Activated naive CD8-positive, alpha-beta T cell treated with anti-CD3 and anti-CD28 coated beads, Interleukin-2, amount 10 ng/mL, durations not matched to agents 7 days and 5 days (primary cell): ENCODE measurements at regions not wholly inside any gene's neighbourhood (a gene's known extent, or its start where the extent isn't known, plus 50 kb on each side); places are given as distances from the start of the nearest gene placed in this dataset.

Source experiments
- ATAC-seq: fragments of 150-1000 bp; cut with Tn5 transposase; one replicate; pipeline ENCODE4 v1.10.0; 2021; ENCODE audit warnings: low read depth, moderate library complexity
- POLR2A ChIA-PET: fragments of 350-600 bp; sonication (Branson Sonifier 250); formaldehyde crosslinking; loops from one replicate; lab custom pipeline; 2021; ENCODE audit warnings: antibody characterized with exemption; lab: Charles Lee
- DNase-seq: peaks from one replicate; pipeline ENCODE4 v3.0.0; 2021
- H3K27ac Mint-ChIP-seq: one replicate; pipeline ENCODE4 v1.8.0; 2022; ENCODE audit warnings: mild to moderate bottlenecking, mixed read lengths
- H3K27me3 Mint-ChIP-seq: one replicate; pipeline ENCODE4 v1.8.0; 2022; ENCODE audit warnings: mild to moderate bottlenecking, moderate library complexity, mixed read lengths
- H3K36me3 Mint-ChIP-seq: one replicate; pipeline ENCODE4 v1.8.0; 2021; ENCODE audit warnings: mild to moderate bottlenecking, mixed read lengths
- H3K4me1 Mint-ChIP-seq: one replicate; pipeline ENCODE4 v1.8.0; 2021; ENCODE audit warnings: mixed read lengths
- H3K4me3 Mint-ChIP-seq: one replicate; pipeline ENCODE4 v1.8.0; 2022; ENCODE audit warnings: mild to moderate bottlenecking, moderate library complexity, mixed read lengths
- H3K9me3 Mint-ChIP-seq: one replicate; pipeline ENCODE4 v1.8.0; 2021; ENCODE audit warnings: mixed read lengths

GRCh38 chr6:153947808-153948447 lies 91.1 kb upstream of the OPRM1 start:
- Mint-ChIP-seq H3K9me3 (no peaks in the 10 kb centered on the region), H3K4me3 (no peak overlapping the region), H3K27me3 (peaks cover 4% of the 10 kb centered on the region), H3K36me3 (no peaks in the 10 kb centered on the region), H3K27ac (no peak overlapping the region), H3K4me1 (no peaks in the 10 kb centered on the region)
- DNase-seq (no peak), ATAC-seq (no peak)
- POLR2A ChIA-PET: no interaction called here

GRCh38 chr6:153944201-153944600 lies 94.8 kb upstream of the OPRM1 start:
- Mint-ChIP-seq H3K4me1 (no peaks in the 10 kb centered on the region), H3K27ac (no peak overlapping the region), H3K36me3 (no peaks in the 10 kb centered on the region), H3K9me3 (no peaks in the 10 kb centered on the region), H3K4me3 (no peak overlapping the region), H3K27me3 (no peaks in the 10 kb centered on the region)
- no peak for ATAC-seq
- DNase-seq: no peak
- POLR2A ChIA-PET: no interaction called here

- no peaks in the 10 kb centered on the region for H3K9me3 Mint-ChIP-seq
- H3K4me3 Mint-ChIP-seq: no peak overlapping the region
- H3K36me3 Mint-ChIP-seq: no peaks in the 10 kb centered on the region
- H3K27ac Mint-ChIP-seq: no peak overlapping the region
- no peaks in the 10 kb centered on the region for H3K4me1 Mint-ChIP-seq
- ATAC-seq: no peak
- peaks cover 5% of the 10 kb centered on the region for H3K27me3 Mint-ChIP-seq
- DNase-seq: no peak
- POLR2A ChIA-PET: no interaction called here
These were observed 96.7 kb upstream of the OPRM1 start for GRCh38 chr6:153942361-153942760.

GRCh38 chr6:153941768-153942167 lies 97.3 kb upstream of the OPRM1 start:
- DNase-seq: no peak
- Mint-ChIP-seq H3K9me3 (no peaks in the 10 kb centered on the region), H3K27ac (no peak overlapping the region), H3K4me1 (no peaks in the 10 kb centered on the region), H3K4me3 (no peak overlapping the region), H3K27me3 (peaks cover 5% of the 10 kb centered on the region), H3K36me3 (no peaks in the 10 kb centered on the region)
- POLR2A ChIA-PET: no interaction called here
- ATAC-seq: no peak

DNA sequence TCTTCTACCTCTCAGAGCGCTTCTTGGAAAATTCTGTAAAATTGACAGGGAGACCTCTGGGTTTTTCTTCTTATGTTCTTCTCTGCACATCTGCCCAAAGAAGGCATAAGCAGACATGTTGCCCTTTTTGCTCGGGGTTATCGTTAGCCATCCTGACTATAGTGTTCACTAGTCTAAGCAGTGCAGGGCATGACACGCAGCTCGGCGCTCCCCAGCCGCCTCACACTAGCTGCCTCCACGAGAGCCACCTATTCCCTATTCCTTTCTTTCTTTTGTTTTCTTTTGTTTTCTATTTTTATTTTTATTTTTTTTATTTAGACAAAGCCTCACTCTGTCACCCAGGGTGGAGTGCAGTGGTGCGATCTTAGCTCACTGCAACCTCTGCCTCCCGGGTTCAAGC lies 100.2 kb upstream of the OPRM1 start:
- ATAC-seq (no peak), DNase-seq (no peak)
- Mint-ChIP-seq H3K27ac (no peak overlapping the region), H3K4me3 (no peak overlapping the region), H3K9me3 (no peaks in the 10 kb centered on the region), H3K36me3 (no peaks in the 10 kb centered on the region), H3K4me1 (no peaks in the 10 kb centered on the region), H3K27me3 (peaks cover 5% of the 10 kb centered on the region)
- POLR2A ChIA-PET: no interaction called here

- ATAC-seq: no peak
- no peaks in the 10 kb centered on the region for H3K9me3 Mint-ChIP-seq
- H3K27ac Mint-ChIP-seq: no peak overlapping the region
- H3K4me1 Mint-ChIP-seq: no peaks in the 10 kb centered on the region
- POLR2A ChIA-PET: no interaction called here
- no peaks in the 10 kb centered on the region for H3K27me3 Mint-ChIP-seq
- H3K4me3 Mint-ChIP-seq: no peak overlapping the region
- no peak for DNase-seq
- no peaks in the 10 kb centered on the region for H3K36me3 Mint-ChIP-seq
These were observed 107.6 kb upstream of the OPRM1 start for GRCh38 chr6:153931431-153931830.

DNA sequence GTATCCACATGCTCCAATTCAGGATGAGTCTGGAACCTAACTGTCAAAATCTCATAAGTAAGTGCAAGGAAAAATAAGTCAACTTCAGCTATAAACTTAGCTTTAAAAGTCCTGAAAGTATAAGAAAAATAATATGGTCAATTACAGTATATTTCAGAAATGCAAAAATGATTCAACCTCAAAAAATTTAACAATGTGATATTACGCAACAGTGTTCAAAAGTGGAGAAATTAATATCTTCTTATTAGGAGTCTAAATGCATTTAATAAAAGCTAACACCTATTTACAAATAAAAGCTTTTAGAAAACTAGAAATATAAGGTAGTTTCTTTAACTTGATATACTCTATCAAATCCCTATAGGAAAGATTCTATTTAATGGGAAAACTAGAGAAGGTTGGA lies 111.2 kb upstream of the OPRM1 start:
- no peaks in the 10 kb centered on the region for H3K27me3 Mint-ChIP-seq
- H3K36me3 Mint-ChIP-seq: no peaks in the 10 kb centered on the region
- no peak overlapping the region for H3K27ac Mint-ChIP-seq
- no peak overlapping the region for H3K4me3 Mint-ChIP-seq
- POLR2A ChIA-PET: no interaction called here
- no peak for ATAC-seq
- no peaks in the 10 kb centered on the region for H3K4me1 Mint-ChIP-seq
- DNase-seq: no peak
- no peaks in the 10 kb centered on the region for H3K9me3 Mint-ChIP-seq

DNA sequence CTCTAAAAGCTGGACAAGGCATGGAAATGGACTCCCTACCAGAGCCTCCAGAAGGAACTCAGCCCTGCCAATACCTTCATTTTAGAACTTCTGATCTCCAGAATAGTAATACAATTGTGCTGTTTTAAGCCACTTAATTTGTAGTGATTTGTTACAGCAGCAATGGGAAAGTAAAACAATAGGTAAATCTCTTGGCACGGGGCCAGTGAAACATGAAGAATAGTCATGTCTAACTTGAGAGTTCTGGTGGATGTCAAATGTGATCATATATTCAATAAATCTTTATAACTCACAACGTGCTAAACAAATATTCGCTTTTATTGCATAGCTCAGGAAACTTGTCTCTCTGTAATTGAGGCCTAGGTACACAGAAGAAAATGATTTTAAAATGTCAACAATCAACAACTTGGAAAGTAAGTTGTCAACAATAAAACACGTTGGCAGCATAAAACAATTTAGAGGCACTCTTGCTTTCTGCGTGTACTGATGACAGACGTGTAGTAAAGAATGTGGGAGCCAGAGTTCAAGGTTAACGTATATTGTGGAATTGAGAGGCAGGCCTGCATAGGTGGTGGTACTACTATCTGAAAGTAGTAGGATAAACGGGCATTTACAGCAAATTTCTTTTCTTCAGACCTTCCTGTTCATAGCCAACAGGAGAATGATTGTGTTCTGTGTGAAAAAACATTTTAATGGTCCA lies 140.5 kb upstream of the OPRM1 start:
- ATAC-seq: no peak
- Mint-ChIP-seq H3K27me3 (no peaks in the 10 kb centered on the region), H3K27ac (no peak overlapping the region), H3K36me3 (no peaks in the 10 kb centered on the region), H3K4me1 (no peaks in the 10 kb centered on the region), H3K9me3 (no peaks in the 10 kb centered on the region), H3K4me3 (no peak overlapping the region)
- POLR2A ChIA-PET: no interaction called here
- DNase-seq: no peak

- H3K36me3 Mint-ChIP-seq: no peaks in the 10 kb centered on the region
- POLR2A ChIA-PET: no interaction called here
- no peak for ATAC-seq
- H3K9me3 Mint-ChIP-seq: peaks cover 5% of the 10 kb centered on the region
- H3K4me1 Mint-ChIP-seq: no peaks in the 10 kb centered on the region
- no peak for DNase-seq
- H3K4me3 Mint-ChIP-seq: no peak overlapping the region
- peaks cover 2% of the 10 kb centered on the region for H3K27me3 Mint-ChIP-seq
- H3K27ac Mint-ChIP-seq: no peak overlapping the region
These were observed 156.6 kb upstream of the OPRM1 start for GRCh38 chr6:153882411-153882810.

- Mint-ChIP-seq H3K9me3 (peaks cover 4% of the 10 kb centered on the region), H3K27ac (no peak overlapping the region), H3K27me3 (no peaks in the 10 kb centered on the region), H3K36me3 (no peaks in the 10 kb centered on the region), H3K4me1 (no peaks in the 10 kb centered on the region), H3K4me3 (no peak overlapping the region)
- no peak for ATAC-seq
- DNase-seq: no peak
- POLR2A ChIA-PET: no interaction called here
These were observed 165.5 kb upstream of the OPRM1 start for GRCh38 chr6:153873541-153873940.

DNA sequence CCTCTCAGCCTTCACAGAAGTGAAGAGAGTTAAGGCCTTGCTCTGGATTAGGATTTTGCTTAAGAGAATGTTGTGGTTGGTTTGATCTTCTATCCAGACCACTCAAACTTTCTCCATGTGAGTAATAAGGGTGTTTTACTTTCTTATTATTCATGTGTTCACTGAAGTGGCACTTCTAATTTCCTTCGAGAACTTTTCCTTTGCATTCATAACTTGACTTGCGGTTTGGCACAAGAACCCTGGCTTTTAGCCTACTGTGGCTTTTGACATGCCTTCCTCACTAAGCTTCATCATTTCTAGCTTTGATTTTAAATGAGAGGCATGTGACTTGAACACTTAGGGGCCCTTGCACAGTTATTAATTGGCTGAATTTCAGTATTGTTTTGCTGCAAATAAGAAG lies 166.1 kb upstream of the OPRM1 start:
- H3K27me3 Mint-ChIP-seq: no peaks in the 10 kb centered on the region
- H3K4me3 Mint-ChIP-seq: no peak overlapping the region
- H3K27ac Mint-ChIP-seq: no peak overlapping the region
- no peak for DNase-seq
- H3K4me1 Mint-ChIP-seq: no peaks in the 10 kb centered on the region
- POLR2A ChIA-PET: no interaction called here
- H3K9me3 Mint-ChIP-seq: peaks cover 2% of the 10 kb centered on the region
- no peak for ATAC-seq
- H3K36me3 Mint-ChIP-seq: no peaks in the 10 kb centered on the region

GRCh38 chr6:153862927-153863326 lies 176.1 kb upstream of the OPRM1 start:
- POLR2A ChIA-PET: no interaction called here
- Mint-ChIP-seq H3K27me3 (no peaks in the 10 kb centered on the region), H3K9me3 (no peaks in the 10 kb centered on the region), H3K4me1 (peaks cover 2% of the 10 kb centered on the region), H3K36me3 (no peaks in the 10 kb centered on the region), H3K4me3 (no peak overlapping the region), H3K27ac (no peak overlapping the region)
- DNase-seq (no peak), ATAC-seq (no peak)

DNA sequence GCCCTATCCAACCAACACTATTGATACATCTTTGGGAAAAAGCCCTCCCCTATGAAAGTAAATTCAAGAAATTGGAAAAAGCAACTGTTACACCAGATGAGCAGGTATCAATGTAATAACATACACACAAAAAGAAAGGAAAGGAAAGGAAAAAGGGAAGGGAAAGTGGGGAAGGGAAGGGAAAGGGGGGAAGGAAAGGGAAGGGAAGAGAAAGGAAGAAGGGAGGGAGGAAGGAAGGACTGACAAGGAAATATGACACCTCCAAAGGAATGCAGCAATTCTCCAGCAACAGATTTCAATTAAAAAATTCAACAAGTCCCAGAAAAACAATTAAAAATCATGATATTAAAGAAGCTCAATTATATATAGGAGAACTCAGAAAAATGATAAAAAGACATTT lies 176.9 kb upstream of the OPRM1 start:
- peaks cover 2% of the 10 kb centered on the region for H3K4me1 Mint-ChIP-seq
- H3K4me3 Mint-ChIP-seq: no peak overlapping the region
- H3K36me3 Mint-ChIP-seq: no peaks in the 10 kb centered on the region
- ATAC-seq (no peak), DNase-seq (no peak)
- no peaks in the 10 kb centered on the region for H3K27me3 Mint-ChIP-seq
- H3K9me3 Mint-ChIP-seq: no peaks in the 10 kb centered on the region
- POLR2A ChIA-PET: no interaction called here
- H3K27ac Mint-ChIP-seq: no peak overlapping the region

DNA sequence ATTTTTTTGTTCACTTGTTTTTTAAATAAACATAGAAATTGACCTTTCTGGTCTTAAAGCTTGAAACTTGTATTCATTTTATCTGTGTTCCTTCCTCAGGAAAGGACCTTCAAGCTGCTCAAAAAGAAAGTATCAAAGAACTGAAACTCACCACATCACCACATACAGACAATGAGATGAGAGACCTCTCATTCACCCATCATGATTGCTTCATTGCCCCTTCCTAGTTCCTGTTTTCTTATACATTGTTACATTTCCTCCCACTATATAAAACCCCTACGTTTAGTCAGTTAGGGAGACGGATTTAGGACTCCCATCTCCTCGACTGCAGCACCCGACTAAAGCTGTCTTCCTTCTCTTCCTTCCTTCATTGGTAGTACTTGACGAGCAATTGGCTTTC lies 180.5 kb upstream of the OPRM1 start:
- H3K27ac Mint-ChIP-seq: no peak overlapping the region
- no peaks in the 10 kb centered on the region for H3K27me3 Mint-ChIP-seq
- POLR2A ChIA-PET: no interaction called here

More for the DNA sequence above, 180.5 kb upstream of the OPRM1 start:
- Mint-ChIP-seq H3K4me3 (no peak overlapping the region), H3K9me3 (no peaks in the 10 kb centered on the region), H3K4me1 (peaks cover 2% of the 10 kb centered on the region), H3K36me3 (no peaks in the 10 kb centered on the region)
- DNase-seq (no peak), ATAC-seq (no peak)
